Fibroblast of skin of right biceps (primary cell): ENCODE measurements at regions not wholly inside any gene's neighbourhood (a gene's known extent, or its start where the extent isn't known, plus 50 kb on each side); places are given as distances from the start of the nearest gene placed in this dataset.

Source experiments
- DNase-seq: peaks from one replicate; pipeline ENCODE4 v3.0.0-alpha.2; 2013

- peak; percentile 95 for DNase-seq
Measured at GRCh38 chr1:244353551-244354091, 98.1 kb downstream of the ADSS2 start.

- peak; percentile 25 for DNase-seq
Measured at GRCh38 chr1:244354810-244355278, 96.9 kb downstream of the ADSS2 start.

DNA sequence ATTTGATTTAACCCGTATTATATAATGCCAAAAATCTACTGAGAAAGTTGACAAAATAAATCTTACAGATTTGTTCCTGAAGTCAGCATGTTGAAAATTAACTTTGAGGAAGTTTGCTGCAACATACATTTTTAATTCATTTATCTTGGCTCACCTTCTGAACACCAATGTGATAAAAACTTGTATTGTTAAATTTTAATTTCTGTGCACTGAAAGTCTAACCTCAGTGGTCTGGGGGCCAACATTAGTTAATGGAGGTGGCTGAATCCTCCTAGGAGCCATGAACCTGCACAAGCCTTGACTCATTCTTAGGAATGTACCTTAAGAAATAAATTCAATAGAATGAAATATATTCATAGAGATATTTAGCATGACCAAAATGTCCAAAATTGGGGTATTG is 95.3 kb downstream of the ADSS2 start:
- DNase-seq = no peak
